Left lobe of liver (tissue), 2 donors: ENCODE measurements at regions not wholly inside any gene's neighbourhood (a gene's known extent, or its start where the extent isn't known, plus 50 kb on each side); places are given as distances from the start of the nearest gene placed in this dataset.
A peak's percentile ranks its signal among the peaks of the same experiment; 100 is the strongest.
"Not testable (repeated sequence)": the region's sequence is repeated elsewhere in the genome, so short reads cannot be mapped to it uniquely, and the experiment has no call there.

Source experiments
- ATAC-seq: fragments of 200-7000 bp; cut with Tn5 transposase; one replicate; pipeline ENCODE4 v1.9.1; 2020; ENCODE audit warnings: mild to moderate bottlenecking, moderate library complexity
- DNase-seq: peaks from one replicate; pipeline ENCODE4 v3.0.0-alpha.2; 2020; ENCODE audit warnings: low spot score
- donor health status: DM: no; HTN: no; CAD: no; lungs with moderate emphysema.
- donor health status: DM: no; HTN: yes; CAD: no.

GRCh38 chr7:81887098-81888090, 117.5 kb upstream of the HGF start:
- DNase-seq: no peak
- no peak for ATAC-seq

GRCh38 chr7:81886211-81886764, 116.4 kb upstream of the HGF start:
- ATAC-seq (no peak), DNase-seq (no peak)

GRCh38 chr7:81884817-81885216, 115.0 kb upstream of the HGF start:
- ATAC-seq: no peak
- no peak for DNase-seq

- no peak for DNase-seq
- ATAC-seq: no peak
Observed at GRCh38 chr7:81883801-81884393, 114.0 kb upstream of the HGF start.

GRCh38 chr7:81882086-81882485, 112.2 kb upstream of the HGF start:
- ATAC-seq (no peak), DNase-seq (no peak)

- DNase-seq (no peak), ATAC-seq (no peak)
Observed at GRCh38 chr7:81877890-81878289, 108.0 kb upstream of the HGF start.

GRCh38 chr7:81873559-81873958, 103.7 kb upstream of the HGF start:
- no peak for ATAC-seq

GRCh38 chr7:81871606-81872265, 101.9 kb upstream of the HGF start:
- ATAC-seq (no peak), DNase-seq (no peak)

More at GRCh38 chr7:81873559-81873958, 103.7 kb upstream of the HGF start:
- DNase-seq: no peak

- ATAC-seq (no peak), DNase-seq (no peak)
Observed at GRCh38 chr7:81870608-81871007, 100.8 kb upstream of the HGF start.

GRCh38 chr7:81869670-81870069, 99.8 kb upstream of the HGF start:
- ATAC-seq (no peak), DNase-seq (no peak)

GRCh38 chr7:81865754-81866153, 95.9 kb upstream of the HGF start:
- DNase-seq (no peak), ATAC-seq (no peak)

GRCh38 chr7:81859433-81859832, 89.6 kb upstream of the HGF start:
- DNase-seq: no peak

GRCh38 chr7:81858820-81859219, 89.0 kb upstream of the HGF start:
- not testable (repeated sequence) for ATAC-seq, DNase-seq

More at GRCh38 chr7:81859433-81859832, 89.6 kb upstream of the HGF start:
- no peak for ATAC-seq

- ATAC-seq (no peak), DNase-seq (no peak)
Observed at GRCh38 chr7:81857385-81857784, 87.5 kb upstream of the HGF start.

- ATAC-seq: no peak
- DNase-seq: no peak
Observed at GRCh38 chr7:81854518-81854917, 84.7 kb upstream of the HGF start.

GRCh38 chr7:81852701-81853100, 82.9 kb upstream of the HGF start:
- no peak for DNase-seq
- ATAC-seq: no peak

- ATAC-seq: no peak
Observed at GRCh38 chr7:81851413-81851812, 81.6 kb upstream of the HGF start.

GRCh38 chr7:81846398-81846797, 76.6 kb upstream of the HGF start:
- no peak for DNase-seq
- peak; percentile 68 for ATAC-seq

More at GRCh38 chr7:81851413-81851812, 81.6 kb upstream of the HGF start:
- DNase-seq: no peak

GRCh38 chr7:81845744-81846241, 75.9 kb upstream of the HGF start:
- ATAC-seq: peak; percentile 38
- no peak for DNase-seq

- not testable (repeated sequence) for DNase-seq, ATAC-seq
Observed at GRCh38 chr7:81843657-81844056, 73.8 kb upstream of the HGF start.

- DNase-seq (no peak), ATAC-seq (no peak)
Observed at GRCh38 chr7:81842361-81842760, 72.5 kb upstream of the HGF start.
